Muscle of arm (tissue), 1 donor: ENCODE measurements at regions not wholly inside any gene's neighbourhood (a gene's known extent, or its start where the extent isn't known, plus 50 kb on each side); places are given as distances from the start of the nearest gene placed in this dataset.
A peak's percentile ranks its signal among the peaks of the same experiment; 100 is the strongest.
"Not testable (repeated sequence)": the region's sequence is repeated elsewhere in the genome, so short reads cannot be mapped to it uniquely, and the experiment has no call there.

Experiments
- DNase-seq: peaks from one replicate; pipeline ENCODE4 v3.0.0-alpha.2; 2013

DNA sequence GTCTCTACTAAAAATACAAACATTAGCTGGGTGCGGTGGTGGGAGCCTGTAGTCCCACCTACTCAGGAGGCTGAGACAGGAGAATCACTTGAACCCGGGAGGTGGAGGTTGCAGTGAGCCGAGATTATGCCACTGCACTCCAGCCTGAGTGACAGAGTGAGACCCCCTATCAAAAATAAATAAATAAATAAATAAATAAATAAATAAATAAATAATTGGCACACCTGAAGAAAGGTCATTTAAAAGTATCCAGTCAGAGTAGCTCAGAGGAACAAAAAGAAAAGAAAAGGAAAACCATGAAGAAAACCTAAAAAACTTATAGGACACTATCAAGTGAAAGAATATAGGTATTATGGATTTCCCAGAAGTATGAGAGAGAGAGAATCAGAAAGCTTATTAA lies 330.1 kb upstream of the AR start:
- DNase-seq = not testable (repeated sequence)

DNA sequence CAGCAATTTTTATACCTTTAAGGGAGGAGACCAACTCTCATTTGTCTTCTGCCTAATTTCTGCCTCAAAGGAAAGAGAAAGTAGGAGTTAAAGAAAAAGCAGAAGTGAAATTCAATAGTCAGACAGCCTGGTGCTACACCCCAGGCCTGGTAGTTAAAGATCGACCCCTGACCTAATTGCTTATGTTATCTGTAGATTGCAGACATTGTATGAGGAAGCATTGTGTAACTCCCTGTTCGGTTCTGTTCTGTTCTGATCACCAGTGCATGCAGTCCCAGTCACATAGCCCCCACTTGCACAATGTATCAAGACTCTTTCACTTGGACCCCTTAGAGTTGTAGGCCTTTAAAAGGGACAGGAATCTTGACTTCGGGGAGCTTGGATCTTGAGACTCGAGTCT lies 335.9 kb upstream of the AR start:
- no peak for DNase-seq

DNA sequence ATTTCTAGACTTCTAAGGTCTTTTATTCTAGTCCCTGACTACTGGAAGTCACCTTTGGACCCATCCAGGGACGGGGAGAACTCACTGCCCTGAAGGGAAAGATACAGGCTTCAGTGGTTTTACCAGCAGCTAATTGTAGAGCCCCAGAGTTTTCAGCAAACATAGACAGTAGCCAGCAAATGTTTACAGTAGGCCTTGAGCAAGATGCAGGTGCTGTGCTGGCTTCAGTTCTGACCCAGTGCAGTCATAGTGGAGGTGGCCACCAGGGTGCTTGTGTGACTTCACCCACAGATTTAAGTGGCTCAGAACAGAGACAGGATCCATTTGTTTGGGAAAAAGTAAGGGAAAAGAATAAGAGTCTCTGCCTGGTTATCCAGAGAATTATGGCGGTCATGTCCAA lies 384.4 kb upstream of the AR start:
- no peak for DNase-seq

DNA sequence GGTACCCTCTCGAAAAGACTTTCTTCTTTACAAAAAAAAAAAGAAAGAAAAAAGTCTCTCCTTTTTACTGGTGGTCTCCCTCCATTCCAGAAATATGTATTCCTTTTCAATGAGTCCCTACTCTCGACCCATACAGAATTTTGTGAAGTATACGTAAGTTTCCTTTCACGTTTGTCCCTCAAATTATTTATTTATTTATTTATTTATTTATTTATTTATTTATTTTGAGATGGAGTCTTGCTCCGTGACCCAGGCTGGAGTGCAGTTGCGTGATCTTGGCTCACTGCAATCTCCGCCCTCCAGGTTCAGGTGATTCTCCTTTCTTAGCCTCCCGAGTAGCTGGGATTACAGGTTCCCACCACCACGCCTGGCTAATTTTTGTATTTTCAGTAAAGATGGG lies 429.2 kb upstream of the AR start:
- DNase-seq = no peak

DNA sequence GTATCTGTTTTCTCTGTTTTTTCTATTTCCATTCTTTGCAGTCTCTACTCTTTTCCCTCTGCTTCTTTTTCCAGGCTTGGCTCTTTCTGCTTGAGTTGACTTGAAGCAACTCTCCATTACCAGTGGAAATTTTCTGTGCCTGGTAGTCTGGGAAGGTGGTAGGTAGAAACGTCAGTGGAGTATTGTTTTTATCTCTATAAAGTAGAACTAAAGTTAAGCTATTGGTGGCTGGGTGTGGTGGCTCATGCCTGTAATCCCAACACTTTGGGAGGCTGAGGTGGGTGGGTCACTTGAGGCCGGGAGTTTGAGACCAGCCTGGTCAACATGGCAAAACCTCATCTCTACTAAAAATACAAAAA lies 438.1 kb upstream of the AR start:
- no peak for DNase-seq

DNA sequence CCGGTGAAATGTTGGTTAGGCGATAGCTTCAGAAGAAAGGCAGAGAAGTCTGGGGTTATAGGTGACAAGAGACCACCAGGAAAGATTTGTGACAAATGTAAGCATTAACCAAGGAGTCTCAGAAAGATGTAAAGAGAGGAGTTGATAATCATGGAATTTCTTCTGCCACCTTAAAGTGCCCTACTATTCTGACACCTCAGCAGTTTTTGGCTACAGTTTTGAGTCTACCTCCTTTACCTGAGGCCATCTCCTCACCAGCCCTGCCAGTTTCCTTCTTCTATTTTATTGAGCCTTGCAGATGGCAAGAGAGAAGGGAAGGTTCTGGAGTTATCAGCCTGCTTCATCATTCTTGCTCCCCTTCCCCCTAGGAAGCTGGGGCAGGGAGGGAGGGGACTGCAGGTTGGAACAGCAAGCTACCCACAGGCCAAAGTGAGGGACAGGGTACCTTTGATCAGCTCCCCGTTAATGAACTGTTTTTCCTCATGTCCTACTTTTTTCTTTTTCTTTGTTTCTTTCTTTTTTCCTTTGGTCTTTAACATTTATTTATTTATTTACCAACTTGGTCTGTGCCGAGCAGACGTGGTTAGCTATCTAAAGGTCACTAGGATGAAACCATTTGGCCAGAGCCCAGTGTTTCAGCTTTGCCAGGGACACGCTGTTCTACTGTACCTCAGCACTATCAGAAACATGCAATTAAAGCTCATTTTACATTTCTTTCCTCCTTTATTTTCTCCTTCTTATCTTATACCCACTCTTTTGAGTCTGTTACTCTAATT lies 438.7 kb upstream of the AR start:
- DNase-seq = no peak

DNA sequence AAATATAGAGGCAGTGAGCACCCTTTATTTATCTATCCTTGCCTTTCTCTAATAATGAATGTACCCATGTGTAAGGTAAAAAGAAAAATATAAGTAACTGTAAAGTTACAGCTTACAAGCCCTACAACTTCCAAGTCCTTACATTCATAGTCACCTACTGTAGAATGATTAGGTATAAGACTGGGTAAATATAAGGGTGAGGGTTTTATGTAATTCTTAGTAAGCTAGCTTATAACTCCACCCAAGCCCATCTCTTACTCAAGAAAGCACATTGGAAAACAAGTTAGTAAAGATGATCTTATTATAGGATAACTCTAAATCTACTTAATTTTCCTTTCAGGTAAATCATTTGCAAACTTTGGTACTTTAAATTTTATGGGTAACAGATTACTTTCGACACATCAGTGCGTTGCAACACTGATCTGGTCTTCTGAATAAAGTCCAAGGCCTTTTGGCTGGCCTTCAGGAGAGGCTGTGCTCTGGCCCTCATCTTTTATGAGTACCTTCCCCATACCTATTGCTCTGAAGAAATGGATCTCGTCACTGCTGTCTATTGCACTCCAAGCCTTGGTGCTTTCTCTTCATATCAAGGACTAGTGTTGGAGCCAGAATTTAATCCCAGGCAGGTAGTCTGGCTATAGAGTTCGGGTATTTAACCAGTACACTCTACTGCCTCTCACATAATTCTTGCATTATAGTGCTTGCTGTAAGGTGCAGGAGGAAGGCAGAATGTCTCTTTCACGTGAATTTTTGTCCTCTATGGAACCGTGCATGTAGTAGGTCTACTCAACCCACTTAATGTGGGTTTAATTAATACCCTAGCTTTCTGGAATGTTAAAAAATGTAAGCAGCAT lies 443.6 kb upstream of the AR start:
- no peak for DNase-seq

DNA sequence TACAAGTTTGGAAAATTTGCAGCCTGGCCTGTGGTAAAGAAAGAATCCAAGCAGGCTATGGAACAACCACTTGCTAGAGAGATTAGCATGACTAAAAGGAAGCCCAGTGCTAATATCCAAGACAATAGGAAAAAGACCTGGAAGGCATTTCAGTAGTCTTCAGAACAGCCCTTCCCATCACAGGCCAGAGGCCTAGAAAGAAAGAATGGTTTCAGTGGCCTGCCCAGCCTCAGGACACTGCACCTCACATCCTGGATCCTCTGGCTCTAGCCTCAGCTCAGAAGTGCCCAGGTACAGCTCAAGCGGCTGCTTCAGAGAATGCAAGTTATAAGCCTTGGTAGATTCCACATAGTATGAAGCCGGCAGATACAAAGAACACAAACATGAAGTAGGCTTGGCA lies 449.8 kb upstream of the AR start:
- no peak for DNase-seq

DNA sequence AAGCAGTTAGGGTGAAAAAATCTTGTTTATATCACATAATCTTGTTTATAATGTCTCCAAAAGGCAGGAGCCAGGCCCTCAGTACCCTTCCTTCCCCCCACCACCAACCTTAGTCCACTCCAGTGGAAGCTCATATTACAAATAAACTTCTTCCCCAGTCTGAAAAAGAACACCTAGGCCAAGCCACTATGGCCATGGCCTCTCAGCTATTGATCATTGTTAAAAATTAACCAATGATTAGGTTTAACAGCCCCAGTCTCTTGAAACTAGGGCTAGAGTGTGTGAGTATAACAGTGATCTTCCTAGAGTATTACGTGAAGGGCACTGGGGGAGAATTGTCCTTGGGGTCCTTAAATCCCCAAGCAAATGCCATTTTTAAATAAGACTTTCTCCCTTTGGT lies 411.9 kb upstream of the EDA2R start:
- DNase-seq = no peak

DNA sequence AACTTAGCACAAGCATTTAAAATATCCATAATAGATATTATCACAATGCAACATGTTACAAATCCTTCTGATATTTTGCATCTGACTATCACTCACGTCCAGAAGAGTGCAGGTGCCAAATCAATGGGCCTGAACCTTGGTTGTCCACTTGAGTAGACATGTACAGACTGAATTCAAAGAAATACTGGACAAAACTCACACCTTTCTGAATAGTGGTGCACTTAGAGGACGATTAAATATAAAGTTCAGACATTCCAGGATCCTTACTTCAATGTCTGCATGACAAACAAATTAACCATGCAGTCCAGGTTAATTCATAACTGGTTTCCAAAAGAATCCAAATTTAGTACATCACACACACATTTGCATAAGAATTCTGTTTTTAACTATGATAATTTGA lies 406.0 kb upstream of the EDA2R start:
- no peak for DNase-seq

DNA sequence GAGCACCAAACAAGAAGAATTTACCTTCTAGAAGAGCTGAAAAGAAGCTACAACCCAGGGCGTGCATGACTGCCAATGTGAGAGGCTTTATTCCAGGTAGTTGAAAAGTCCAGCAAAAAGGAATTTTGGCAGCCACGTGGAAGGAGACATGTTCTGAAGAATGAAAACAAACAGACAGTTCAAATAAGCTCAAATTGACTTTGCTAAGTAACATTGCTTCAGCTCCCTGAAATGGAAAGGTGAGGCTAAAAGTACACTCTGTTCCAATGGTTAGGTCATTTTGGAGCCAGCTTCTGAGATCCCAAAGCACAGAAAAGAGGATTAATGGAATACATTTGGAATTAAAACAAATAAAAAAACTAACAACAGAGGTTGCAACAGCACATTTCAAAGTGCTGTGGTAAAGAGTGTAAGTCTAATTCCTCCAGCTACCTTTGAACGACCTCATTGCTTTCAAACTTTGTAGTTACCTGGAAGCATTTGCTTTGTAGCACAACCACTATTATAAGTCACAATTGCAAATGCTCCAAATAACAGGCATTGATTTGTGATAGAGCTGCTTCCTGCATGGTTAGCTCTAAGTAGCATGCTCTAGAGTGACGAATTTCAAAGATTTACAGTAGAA lies 405.3 kb upstream of the EDA2R start:
- no peak for DNase-seq

DNA sequence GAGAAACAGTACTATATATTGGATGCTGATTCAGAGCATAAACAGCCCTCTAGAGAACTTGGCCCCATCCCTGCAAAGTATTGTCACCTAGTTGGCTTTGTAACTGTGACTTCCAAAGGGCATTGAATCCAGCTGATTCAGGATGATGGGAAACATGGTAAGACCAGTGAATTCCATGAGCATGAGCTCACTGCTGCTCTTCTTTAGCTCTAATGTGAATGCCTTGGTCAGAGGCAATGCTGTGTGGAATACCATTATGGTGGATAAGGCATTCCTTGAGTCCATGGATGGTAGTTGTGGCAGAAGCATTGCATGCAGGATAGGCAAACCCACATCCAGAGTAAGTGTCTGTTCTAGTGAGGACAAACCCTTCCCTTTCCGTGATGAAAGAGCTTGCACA lies 365.6 kb upstream of the EDA2R start:
- DNase-seq = no peak

DNA sequence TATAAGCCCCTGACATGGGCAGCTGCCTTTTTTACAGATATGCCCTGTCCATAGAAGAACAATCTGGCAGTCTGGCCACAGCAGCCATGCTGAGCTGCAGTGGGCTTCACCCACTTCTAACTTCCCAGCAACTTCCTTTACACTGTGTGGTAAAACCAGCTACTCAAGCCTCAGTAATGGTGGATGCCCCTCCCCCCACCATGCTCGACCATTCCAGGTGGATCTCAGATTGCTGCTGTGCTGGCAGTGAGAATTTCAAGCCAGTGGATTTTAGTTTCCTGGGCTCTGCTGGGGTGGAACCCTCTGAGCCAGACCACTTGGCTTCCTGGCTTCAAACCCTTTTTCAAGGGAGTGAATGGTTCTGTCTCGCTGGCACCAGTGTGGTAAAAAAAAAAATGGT lies 355.9 kb upstream of the EDA2R start:
- no peak for DNase-seq

DNA sequence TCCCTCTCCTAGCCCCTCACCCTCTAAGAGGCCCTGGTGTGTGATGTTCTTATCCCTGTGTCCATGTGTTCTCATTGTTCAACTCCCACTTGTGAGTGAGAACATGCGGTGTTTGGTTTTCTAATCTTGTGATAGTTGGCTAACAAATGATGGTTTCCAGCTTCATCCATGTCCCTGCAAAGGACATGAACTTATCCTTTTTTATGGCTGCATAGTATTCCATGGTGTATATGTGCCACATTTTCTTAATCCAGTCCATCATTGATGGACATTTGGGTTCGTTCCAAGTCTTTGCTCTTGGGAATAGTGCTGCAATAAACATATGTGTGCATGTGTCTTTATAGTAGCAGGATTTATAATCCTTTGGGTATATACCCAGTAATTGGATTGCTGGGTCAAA lies 353.2 kb upstream of the EDA2R start:
- DNase-seq = not testable (repeated sequence)

DNA sequence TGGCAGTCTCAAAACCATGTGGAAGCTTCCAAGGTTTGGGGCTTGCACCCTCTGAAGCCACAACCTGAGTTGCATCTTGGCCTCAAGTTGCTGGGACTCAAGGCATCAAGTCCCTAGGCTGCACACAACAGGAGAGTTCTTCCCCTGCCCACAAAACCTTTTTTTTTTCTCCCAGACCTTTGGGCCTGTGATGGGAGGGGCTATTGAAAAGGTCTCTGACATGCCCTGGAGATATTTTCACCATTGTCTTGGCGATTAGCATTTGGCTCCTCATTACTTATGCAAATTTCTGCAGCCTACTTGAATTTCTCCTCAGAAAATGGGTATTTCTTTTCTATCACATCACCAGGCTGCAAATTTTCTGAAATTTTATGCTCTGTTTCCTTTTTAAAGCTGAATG lies 349.5 kb upstream of the EDA2R start:
- DNase-seq = no peak

DNA sequence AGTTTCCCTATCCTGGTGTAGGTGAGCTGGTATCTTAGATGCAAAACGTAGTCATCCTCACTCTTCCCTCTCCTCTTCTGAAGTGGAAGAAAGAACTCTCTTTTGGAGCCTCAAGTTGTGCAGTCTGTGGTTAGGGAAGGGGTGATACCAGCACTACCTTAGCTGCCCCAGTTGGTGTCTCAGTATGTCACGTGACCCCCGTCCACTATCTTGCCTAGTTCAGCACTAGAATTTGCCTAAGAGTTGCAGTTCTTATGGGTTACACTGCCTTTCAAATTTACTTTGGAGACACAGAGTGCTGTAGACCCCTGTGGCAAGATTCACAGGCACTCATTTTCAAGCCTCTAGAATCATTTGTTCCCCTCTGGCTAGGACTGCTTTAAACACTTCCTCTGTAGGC lies 322.8 kb upstream of the EDA2R start:
- DNase-seq = no peak

DNA sequence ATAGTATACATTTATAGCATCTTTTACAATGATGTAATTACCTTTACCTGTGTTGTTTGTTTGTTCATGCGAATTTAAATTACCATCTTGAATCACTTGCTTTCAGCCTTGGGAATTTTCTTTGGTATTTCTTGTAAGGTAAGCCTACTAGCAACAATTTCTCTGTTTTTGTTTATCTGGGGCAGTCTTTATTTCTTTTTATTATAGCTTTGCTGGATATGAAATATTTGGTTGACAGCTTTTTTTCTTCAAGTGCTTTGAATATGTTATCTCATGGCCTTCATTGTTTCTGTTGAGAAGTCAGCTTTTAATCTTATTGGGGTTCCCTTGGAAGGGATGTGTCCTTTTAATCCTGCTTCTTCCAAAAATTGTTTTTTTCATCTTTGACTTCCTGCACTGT lies 292.8 kb upstream of the EDA2R start:
- no peak for DNase-seq

DNA sequence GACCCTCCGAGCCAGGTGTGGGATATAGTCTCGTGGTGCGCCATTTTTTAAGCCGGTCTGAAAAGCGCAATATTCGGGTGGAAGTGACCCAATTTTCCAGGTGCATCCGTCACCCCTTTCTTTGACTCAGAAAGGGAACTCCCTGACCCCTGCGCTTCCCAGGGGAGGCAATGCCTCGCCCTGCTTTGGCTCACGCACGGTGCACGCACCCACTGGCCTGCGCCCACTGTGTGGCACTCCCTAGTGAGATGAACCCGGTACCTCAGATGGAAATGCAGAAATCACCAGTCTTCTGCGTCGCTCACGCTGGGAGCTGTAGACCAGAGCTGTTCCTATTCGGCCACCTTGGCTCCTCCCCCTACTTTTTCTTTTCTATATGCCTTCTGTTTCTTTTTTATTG lies 291.6 kb upstream of the EDA2R start:
- DNase-seq = not testable (repeated sequence)

DNA sequence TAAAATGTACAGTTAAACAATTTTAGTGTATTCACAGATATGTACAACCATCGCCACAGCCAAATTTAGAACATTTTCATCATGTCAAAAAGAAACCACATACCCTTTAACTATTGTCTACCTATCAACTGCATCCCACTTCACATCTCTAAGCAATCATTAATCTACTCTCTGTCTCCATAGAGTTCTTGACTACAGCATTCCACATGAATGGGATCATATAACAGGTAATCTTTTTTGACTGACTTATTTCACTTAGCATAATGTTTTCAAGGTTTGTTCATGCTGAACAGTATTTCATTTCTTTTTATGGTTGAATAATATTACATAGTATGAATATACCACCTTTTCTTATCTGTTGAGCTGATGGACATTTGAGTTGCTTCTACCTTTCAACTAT lies 281.4 kb upstream of the EDA2R start:
- DNase-seq = no peak

DNA sequence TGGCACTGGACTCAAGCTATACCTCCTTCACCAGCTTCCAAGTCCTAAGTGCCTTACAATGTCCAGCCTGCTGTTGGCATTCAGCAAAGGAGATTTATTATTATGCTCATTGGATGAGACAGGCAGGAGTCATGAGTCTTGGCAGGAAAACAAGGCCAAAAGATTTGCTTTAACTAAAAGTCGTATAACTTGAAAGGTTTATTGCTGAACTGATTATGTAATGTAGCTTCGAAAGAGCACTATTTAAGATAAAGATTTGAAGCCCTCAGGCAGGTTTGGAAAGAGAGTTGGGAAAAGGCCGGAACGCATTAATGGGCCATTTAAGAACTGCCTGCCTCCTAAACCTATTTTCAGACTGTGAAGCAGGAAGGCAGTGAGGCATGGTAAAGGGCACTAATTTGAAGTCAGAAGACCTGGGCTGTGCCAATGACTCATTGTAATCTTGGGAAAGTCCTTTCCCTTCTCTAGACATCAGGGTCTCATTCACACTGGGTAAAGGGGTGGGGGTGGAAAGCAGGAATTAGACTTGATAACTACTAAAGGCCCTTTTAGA lies 280.5 kb upstream of the EDA2R start:
- DNase-seq = no peak

DNA sequence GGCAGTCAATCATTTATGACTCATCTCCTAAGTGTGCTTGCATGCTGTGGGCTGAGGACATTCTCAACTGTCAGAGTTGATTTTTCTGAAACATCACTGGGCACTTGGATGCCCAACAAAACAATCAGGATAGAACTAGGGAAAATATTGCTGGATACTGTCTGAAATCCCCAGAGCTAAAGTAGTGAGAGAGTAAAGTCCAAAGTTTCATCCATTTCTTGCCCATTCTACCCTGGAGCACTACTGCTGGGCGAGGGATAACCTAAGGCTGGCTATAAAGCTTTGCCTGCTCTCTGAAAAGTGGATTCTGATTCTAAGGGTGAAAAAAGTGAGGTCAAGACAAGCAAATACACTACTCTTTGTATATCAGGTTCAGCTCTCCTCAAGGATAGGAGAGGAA lies 279.6 kb upstream of the EDA2R start:
- DNase-seq = no peak

DNA sequence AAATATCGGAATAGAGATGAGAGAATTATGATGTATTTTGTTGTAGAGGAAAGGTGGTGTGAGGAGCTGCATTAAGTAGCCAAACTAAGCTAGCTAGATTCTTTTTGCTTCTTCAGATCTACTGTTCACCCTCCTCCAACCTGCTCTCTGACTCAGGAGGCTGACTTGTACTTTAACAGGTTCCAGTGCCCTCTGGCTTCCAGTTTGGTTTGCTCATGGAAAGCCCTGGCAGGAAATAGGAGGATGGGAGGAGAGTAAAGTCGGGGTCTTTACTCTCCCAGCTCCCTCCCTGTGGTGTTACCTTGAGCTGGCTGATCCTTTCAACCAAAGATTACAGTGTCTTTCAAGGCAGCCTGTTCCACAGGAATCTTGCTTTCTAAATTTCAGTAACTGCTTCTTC lies 277.0 kb upstream of the EDA2R start:
- no peak for DNase-seq

DNA sequence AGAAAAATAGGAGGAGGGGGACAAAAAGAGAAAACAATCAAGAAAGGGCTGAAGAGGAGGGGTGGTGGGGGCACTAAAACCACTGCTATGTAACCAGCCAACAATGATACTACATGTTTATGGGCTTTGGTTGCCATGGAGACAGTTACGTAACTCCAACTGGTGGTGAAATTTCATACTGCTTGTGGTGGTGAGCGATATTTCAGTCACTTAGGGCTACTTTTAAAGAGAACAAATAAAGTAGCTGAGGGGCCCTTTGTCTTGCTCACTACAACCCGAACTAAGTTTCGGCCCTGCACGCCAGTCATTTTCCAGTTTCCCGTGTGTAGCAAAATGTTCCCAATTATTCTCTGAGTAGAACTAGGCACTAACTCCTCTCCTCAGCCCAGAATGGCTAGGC lies 275.2 kb upstream of the EDA2R start:
- peak; percentile 0 for DNase-seq
